ENCODE measurements at regions not wholly inside any gene's neighbourhood (a gene's known extent, or its start where the extent isn't known, plus 50 kb on each side); places are given as distances from the start of the nearest gene placed in this dataset.
A peak's percentile ranks its signal among the peaks of the same experiment; 100 is the strongest.

- TF ChIP-seq CTCF (IDR thresholded peaks at IDR 0.05; ENCODE audit: poor library complexity, severe bottlenecking) (peak; percentile 95), TAF1 (IDR thresholded peaks at IDR 0.05; ENCODE audit: low read depth) (no peak), EP300 (conservative IDR thresholded peaks at IDR 0.05; ENCODE audit: poor library complexity, severe bottlenecking) (no peak), MXI1 (conservative IDR thresholded peaks at IDR 0.05; ENCODE audit: poor library complexity, severe bottlenecking) (no peak), EZH2 (IDR thresholded peaks at IDR 0.05; ENCODE audit: borderline replicate concordance, insufficient read depth, low read length, poor library complexity, severe bottlenecking) (no peak), POLR2AphosphoS5 (IDR thresholded peaks at IDR 0.05) (no peak)
Measured at GRCh38 chr2:209334188-209335017, 89.4 kb upstream of the MAP2 start.
